ENCODE measurements at regions not wholly inside any gene's neighbourhood (a gene's known extent, or its start where the extent isn't known, plus 50 kb on each side); places are given as distances from the start of the nearest gene placed in this dataset.

- RAD21 ChIA-PET (ENCODE audit: low non-redundant PET in 1 of 2, low total read pairs in 2 of 2, uncharacterized antibody in 2 of 2, unreplicated experiment in 2 of 2), result no interaction called here
- no peaks in the 10 kb centered on the region for H3K4me1 ChIP-seq (ENCODE audit: control insufficient read depth in 1 of 2, insufficient read depth in 2 of 2, low read length in 2 of 2)
Measured at GRCh38 chr13:89890806-89891205, 1456.7 kb upstream of the MIR17HG start.

More at GRCh38 chr13:89890806-89891205, 1456.7 kb upstream of the MIR17HG start:
- H3K4me3 ChIP-seq (replicated peaks in 1 of 2; ENCODE audit: low read depth in 1 of 2, low read length in 2 of 2), result no peak overlapping the region
- no peaks in the 10 kb centered on the region for H3K9me3 ChIP-seq (ENCODE audit: control insufficient read depth in 1 of 2, insufficient read depth in 1 of 2, low read depth in 1 of 2, low read length in 2 of 2)
- no peaks in the 10 kb centered on the region for H4K20me1 ChIP-seq (ENCODE audit: insufficient read depth)
- H3K9ac ChIP-seq (ENCODE audit: low read length), result no peak overlapping the region
- DNase-seq (ENCODE audit: low read depth, low spot score), result no peak
- ATAC-seq, result no peak
- H3K79me2 ChIP-seq (ENCODE audit: insufficient read depth, low read length), result no peaks in the 10 kb centered on the region
- no peaks in the 10 kb centered on the region for H3K9me2 ChIP-seq (ENCODE audit: insufficient read depth)
- POLR2A ChIA-PET, result no interaction called here
- no peaks in the 10 kb centered on the region for H3K27me3 ChIP-seq (ENCODE audit: insufficient read depth, low read length)
- TF ChIP-seq EZH2phosphoT487 (IDR thresholded peaks at IDR 0.05; ENCODE audit: borderline replicate concordance) (no peak), ZNF274 (IDR thresholded peaks at IDR 0.05; ENCODE audit: low read depth, low read length) (no peak), JUND (IDR thresholded peaks at IDR 0.05) (no peak), FOSL1 (IDR thresholded peaks at IDR 0.05; ENCODE audit: low read depth) (no peak), CEBPB (IDR thresholded peaks at IDR 0.05; ENCODE audit: low read depth) (no peak), ZBTB33 (IDR thresholded peaks at IDR 0.05; ENCODE audit: extremely low read depth, insufficient replicate concordance, low read length) (no peak), CBX3 (IDR thresholded peaks at IDR 0.05; ENCODE audit: low read depth) (no peak), ELF1 (IDR thresholded peaks at IDR 0.05; ENCODE audit: borderline replicate concordance, low read depth) (no peak), REST (IDR thresholded peaks at IDR 0.05; ENCODE audit: low read depth) (no peak), RAD21 (IDR thresholded peaks at IDR 0.05; ENCODE audit: low read depth) (no peak)
- H3K27ac ChIP-seq (ENCODE audit: low read depth, low read length), result no peak overlapping the region
- H3K36me3 ChIP-seq (ENCODE audit: control insufficient read depth in 1 of 2, insufficient read depth in 2 of 2, low read length in 2 of 2), result no peaks in the 10 kb centered on the region
- H2AFZ ChIP-seq (ENCODE audit: low read depth, low read length, poor library complexity, severe bottlenecking), result no peak overlapping the region
- intact Hi-C loops (cut with micrococcal nuclease), result no loop called here
- CTCF ChIA-PET, result no interaction called here
- H3K4me2 ChIP-seq (ENCODE audit: low read length), result no peak overlapping the region
- BruUV-seq (replicated peaks), result no TSS peak

All from HCT116 (cell line).